ENCODE measurements at regions not wholly inside any gene's neighbourhood (a gene's known extent, or its start where the extent isn't known, plus 50 kb on each side); places are given as distances from the start of the nearest gene placed in this dataset.
"Not testable (repeated sequence)": the region's sequence is repeated elsewhere in the genome, so short reads cannot be mapped to it uniquely, and the experiment has no call there.

DNA sequence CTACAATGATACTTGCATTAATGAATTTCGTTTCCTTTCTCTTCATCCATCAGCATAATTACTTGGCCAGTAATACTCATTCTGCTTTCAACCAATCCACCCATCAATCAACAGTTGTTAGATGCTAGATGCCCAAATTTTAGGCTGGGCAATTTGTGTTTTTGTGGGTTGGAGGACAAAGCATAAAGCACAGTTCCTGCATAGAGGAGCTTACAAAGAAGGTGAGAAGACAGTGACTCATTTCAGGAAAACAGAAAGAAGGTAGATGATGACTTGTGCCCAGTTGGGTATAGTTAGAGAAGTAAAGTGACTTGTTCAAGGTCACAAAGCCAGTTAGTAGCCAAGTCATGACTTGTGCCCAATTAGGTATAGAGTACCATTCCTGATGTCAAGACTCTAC, 1186.8 kb upstream of the CELF4 start:
- DNase-seq (ENCODE audit: low read depth, low spot score): no peak

- no peak for DNase-seq (ENCODE audit: low read depth, low spot score)
These were observed 1186.3 kb upstream of the CELF4 start for GRCh38 chr18:38751898-38752297.

- DNase-seq (ENCODE audit: low read depth, low spot score): no peak
These were observed 1185.6 kb upstream of the CELF4 start for GRCh38 chr18:38751211-38751610.

- DNase-seq (ENCODE audit: low read depth, low spot score): no peak
These were observed 1185.2 kb upstream of the CELF4 start for GRCh38 chr18:38750751-38751150.

GRCh38 chr18:38747153-38747552, 1181.6 kb upstream of the CELF4 start:
- no peak for DNase-seq (ENCODE audit: low read depth, low spot score)

- DNase-seq (ENCODE audit: low read depth, low spot score): not testable (repeated sequence)
These were observed 1154.6 kb upstream of the CELF4 start for GRCh38 chr18:38720181-38720580.

GRCh38 chr18:38718365-38718901, 1152.8 kb upstream of the CELF4 start:
- no peak for DNase-seq (ENCODE audit: low read depth, low spot score)

GRCh38 chr18:38709122-38709521, 1143.5 kb upstream of the CELF4 start:
- no peak for DNase-seq (ENCODE audit: low read depth, low spot score)

GRCh38 chr18:38706373-38706772, 1140.8 kb upstream of the CELF4 start:
- no peak for DNase-seq (ENCODE audit: low read depth, low spot score)

- DNase-seq (ENCODE audit: low read depth, low spot score): no peak
These were observed 1132.5 kb upstream of the CELF4 start for GRCh38 chr18:38698088-38698487.

DNA sequence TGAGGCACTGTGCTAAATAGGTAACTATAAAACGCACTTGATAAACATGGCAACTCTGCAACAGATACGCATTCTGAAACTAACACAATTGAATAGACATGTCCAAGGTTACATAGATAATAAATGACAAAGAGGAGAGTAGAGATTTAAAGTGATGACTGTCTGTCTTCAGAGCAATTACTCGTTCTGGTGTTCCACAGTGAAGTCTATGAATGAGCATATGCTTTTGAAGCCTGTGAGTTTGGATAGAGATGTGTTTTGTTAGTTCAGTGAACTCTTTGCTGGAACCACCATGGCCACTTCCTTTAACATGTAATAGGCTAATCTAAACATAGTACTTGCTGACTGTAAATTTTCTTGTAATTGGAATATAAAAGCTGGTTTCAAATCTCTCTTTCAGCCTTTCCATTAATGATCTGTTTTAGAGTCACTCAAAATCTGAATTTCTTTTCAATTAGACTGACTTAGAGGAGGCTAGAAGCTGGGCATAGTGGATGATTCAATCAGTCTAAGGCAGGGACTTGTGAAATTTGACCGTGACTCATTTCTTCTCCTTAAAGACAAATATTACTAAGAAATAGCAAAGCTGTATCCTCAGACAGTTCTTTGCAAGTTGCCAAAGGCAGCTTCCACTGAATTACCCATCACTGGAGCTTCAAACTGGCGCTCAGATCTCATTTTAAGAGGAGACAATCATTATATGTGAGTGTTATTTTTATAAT, 1130.1 kb upstream of the CELF4 start:
- no peak for DNase-seq (ENCODE audit: low read depth, low spot score)

DNA sequence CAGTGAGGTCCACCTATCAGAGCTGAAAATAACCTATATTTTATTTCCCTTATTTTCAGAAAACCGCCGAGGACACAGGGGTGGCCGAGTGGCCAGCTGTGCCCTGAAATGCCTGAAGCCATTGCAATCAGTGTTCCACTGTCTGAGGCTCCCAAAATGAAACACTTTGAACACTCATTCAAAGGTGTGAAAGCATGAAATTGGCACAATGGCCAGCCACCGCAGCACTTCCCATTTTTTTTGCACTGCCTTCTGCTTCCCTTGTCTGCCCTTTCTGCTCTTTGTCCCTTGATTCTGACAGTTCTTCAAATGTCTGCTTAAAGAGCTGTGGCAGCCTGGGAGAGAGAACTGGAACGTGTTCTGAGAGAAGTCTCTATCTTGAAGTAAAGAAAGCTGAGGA, 1127.5 kb upstream of the CELF4 start:
- no peak for DNase-seq (ENCODE audit: low read depth, low spot score)

DNA sequence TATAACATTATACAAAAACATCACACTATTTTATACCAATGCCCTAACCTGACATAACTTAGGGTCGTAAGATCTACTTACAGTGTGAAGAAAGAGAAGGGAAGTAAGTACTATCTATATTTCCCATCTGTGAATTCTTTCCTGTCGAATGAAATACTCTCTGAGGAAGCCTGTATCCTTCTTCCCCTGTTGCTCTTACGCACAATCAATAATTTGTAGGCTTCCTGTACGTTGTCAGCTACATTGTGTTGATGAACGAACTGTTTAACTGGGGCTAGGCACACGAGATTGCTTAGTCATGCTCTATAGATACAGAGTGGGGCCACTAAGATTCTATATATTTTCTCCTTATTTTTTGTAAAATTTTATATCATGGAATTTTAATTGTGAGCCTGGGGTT, 1125.0 kb upstream of the CELF4 start:
- no peak for DNase-seq (ENCODE audit: low read depth, low spot score)

GRCh38 chr18:38688416-38688815, 1122.8 kb upstream of the CELF4 start:
- DNase-seq (ENCODE audit: low read depth, low spot score): no peak

GRCh38 chr18:38670486-38670885, 1104.9 kb upstream of the CELF4 start:
- DNase-seq (ENCODE audit: low read depth, low spot score): no peak

- no peak for DNase-seq (ENCODE audit: low read depth, low spot score)
These were observed 1099.3 kb upstream of the CELF4 start for GRCh38 chr18:38664929-38665328.

- no peak for DNase-seq (ENCODE audit: low read depth, low spot score)
These were observed 1098.1 kb upstream of the CELF4 start for GRCh38 chr18:38663682-38664081.

- DNase-seq (ENCODE audit: low read depth, low spot score): no peak
These were observed 1097.7 kb upstream of the CELF4 start for GRCh38 chr18:38663270-38663669.

DNA sequence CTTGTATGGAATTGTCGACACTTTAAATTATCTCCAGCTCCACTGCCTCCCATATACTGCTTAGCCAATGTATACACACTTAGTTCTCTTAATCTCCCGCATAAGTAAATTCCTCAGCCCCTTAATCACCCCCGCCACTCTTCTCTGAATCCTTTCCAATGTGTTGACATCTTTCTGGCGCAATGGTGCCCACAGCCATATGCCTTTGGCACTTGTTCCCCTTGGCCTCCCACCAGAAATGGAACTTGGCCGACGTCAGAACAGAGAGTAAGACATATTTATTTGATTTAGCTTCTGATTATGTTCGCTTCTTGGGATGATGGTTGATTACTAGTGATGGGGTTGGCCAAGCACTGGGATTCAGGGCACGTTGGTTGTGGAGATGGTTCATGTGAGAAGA, 1089.3 kb upstream of the CELF4 start:
- no peak for DNase-seq (ENCODE audit: low read depth, low spot score)

GRCh38 chr18:38651736-38652135, 1086.1 kb upstream of the CELF4 start:
- DNase-seq (ENCODE audit: low read depth, low spot score): no peak

DNA sequence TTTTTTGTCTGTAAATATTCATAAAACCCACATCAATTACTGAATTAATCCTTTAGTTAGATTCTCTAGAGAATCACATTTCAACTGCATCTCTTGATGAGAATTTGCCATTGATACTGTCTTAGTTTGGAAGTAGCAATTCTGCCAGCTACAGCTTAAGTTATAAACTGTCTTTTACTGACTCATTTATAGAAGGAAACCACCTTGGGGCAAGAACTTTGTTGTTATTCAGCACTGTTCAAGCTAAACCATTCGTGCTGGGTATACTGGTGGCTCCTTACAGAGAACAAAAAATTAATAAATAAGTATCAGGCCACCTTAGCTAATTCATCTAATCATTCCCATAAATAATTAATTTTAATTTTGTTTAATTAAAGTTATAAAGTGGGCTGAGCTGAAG, 1082.6 kb upstream of the CELF4 start:
- no peak for DNase-seq (ENCODE audit: low read depth, low spot score)

DNA sequence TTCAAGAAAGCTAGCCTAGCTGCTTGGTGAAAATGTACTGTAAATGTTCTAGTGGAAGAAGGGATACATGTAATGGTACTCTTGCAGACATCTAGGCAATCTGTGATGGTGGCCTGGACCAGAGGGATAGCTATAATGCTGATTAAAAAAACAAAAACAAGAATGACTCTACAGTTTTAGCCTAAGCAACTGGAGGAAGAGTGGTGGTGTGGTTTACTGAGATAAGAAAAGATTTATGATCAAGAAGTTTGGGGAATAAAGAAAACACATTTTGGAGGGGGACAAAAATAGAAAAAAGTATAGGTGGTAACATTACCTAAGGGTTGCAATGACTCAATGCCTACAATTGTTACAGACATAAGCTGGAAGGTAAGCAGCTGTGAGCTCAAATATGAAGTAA, 1080.7 kb upstream of the CELF4 start:
- no peak for DNase-seq (ENCODE audit: low read depth, low spot score)

GRCh38 chr18:38644875-38645641, 1079.5 kb upstream of the CELF4 start:
- DNase-seq (ENCODE audit: low read depth, low spot score): no peak
